Uterus (tissue), 2 donors: ENCODE measurements at regions not wholly inside any gene's neighbourhood (a gene's known extent, or its start where the extent isn't known, plus 50 kb on each side); places are given as distances from the start of the nearest gene placed in this dataset.

Source experiments
- POLR2A ChIP-seq, 2 donors: fragments of 450-650 bp; IDR thresholded peaks; one replicate each; pipeline ENCODE4 v1.6.1; 2016; ENCODE audit warnings: antibody characterized with exemption in 2 of 2, mild to moderate bottlenecking in 1 of 2, moderate library complexity in 1 of 2
- TF ChIP-seq, protein P1 (sequence below), 4 experiments: fragments of 200-600 bp in 2 of 4; fragments of 450-650 bp in 2 of 4; sonication (generic) in 2 of 4; IDR thresholded peaks; one replicate each; pipeline ENCODE4 v1.5.1; 2016 to 2019; ENCODE audit warnings: antibody characterized with exemption in 4 of 4, mild to moderate bottlenecking in 2 of 4, moderate library complexity in 1 of 4

DNA sequence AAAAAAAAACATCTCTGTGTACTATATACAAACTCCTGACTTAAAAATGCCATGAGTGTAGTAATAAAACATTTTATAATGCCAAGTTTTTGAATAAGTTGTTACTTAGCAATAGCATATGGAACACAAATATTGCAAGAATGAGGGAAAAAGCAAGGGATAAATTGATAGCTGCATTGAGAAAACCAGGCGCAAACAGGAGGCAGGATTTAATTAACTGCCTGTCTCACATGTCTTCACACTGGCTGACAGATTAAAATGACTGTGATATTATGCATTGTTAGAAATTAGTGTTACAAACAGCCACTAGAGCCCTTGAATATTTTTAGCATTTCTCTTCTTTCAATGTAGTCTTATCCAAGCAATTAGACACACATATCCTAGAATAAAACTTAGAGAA is 1817.5 kb upstream of the NUDT12 start:
- TF ChIP-seq, protein P1, sequence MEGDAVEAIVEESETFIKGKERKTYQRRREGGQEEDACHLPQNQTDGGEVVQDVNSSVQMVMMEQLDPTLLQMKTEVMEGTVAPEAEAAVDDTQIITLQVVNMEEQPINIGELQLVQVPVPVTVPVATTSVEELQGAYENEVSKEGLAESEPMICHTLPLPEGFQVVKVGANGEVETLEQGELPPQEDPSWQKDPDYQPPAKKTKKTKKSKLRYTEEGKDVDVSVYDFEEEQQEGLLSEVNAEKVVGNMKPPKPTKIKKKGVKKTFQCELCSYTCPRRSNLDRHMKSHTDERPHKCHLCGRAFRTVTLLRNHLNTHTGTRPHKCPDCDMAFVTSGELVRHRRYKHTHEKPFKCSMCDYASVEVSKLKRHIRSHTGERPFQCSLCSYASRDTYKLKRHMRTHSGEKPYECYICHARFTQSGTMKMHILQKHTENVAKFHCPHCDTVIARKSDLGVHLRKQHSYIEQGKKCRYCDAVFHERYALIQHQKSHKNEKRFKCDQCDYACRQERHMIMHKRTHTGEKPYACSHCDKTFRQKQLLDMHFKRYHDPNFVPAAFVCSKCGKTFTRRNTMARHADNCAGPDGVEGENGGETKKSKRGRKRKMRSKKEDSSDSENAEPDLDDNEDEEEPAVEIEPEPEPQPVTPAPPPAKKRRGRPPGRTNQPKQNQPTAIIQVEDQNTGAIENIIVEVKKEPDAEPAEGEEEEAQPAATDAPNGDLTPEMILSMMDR (IDR thresholded peaks at IDR 0.05): no peak
- TF ChIP-seq POLR2A (IDR thresholded peaks at IDR 0.05): no peak
